Suprapubic skin (tissue), 4 donors: ENCODE measurements at regions not wholly inside any gene's neighbourhood (a gene's known extent, or its start where the extent isn't known, plus 50 kb on each side); places are given as distances from the start of the nearest gene placed in this dataset.

Source experiments
- DNase-seq, 2 donors: peaks; one replicate each; pipeline ENCODE4 v3.0.0-alpha.2; 2019; ENCODE audit warnings: low spot score in 2 of 2
- H3K27ac ChIP-seq: fragments of 200-600 bp; sonication (generic); one replicate; pipeline ENCODE4 v1.5.1; 2019
- H3K27me3 ChIP-seq: fragments of 200-600 bp; sonication (generic); one replicate; pipeline ENCODE4 v1.5.1; 2019
- H3K36me3 ChIP-seq: fragments of 200-600 bp; sonication (generic); one replicate; pipeline ENCODE4 v1.5.1; 2019
- H3K4me1 ChIP-seq: fragments of 200-600 bp; sonication (generic); one replicate; pipeline ENCODE4 v1.5.1; 2019
- H3K4me3 ChIP-seq: fragments of 200-600 bp; sonication (generic); one replicate; pipeline ENCODE4 v1.5.1; 2019; ENCODE audit warnings: mild to moderate bottlenecking
- H3K9me3 ChIP-seq: fragments of 200-600 bp; sonication (generic); one replicate; pipeline ENCODE4 v1.5.1; 2019
- CTCF ChIP-seq, 2 donors: fragments of 200-600 bp in 1 of 2; fragments of 450-650 bp in 1 of 2; sonication (generic) in 1 of 2; IDR thresholded peaks; one replicate each; pipeline ENCODE4 v1.5.1; 2016 to 2019; ENCODE audit warnings: antibody characterized with exemption in 2 of 2, mild to moderate bottlenecking in 1 of 2, moderate library complexity in 1 of 2
- EP300 ChIP-seq: sonication (generic); formaldehyde crosslinking; IDR thresholded peaks from one replicate; pipeline ENCODE4 v1.6.1; 2017; ENCODE audit warnings: antibody characterized with exemption
- POLR2A ChIP-seq, 2 donors: fragments of 450-650 bp; IDR thresholded peaks; one replicate each; pipeline ENCODE4 v1.6.1; 2017; ENCODE audit warnings: antibody characterized with exemption in 2 of 2, mild to moderate bottlenecking in 2 of 2, moderate library complexity in 2 of 2
- POLR2AphosphoS5 ChIP-seq, 3 donors: sonication (generic); formaldehyde crosslinking; IDR thresholded peaks; one replicate each; pipeline ENCODE4 v1.6.1; 2017; ENCODE audit warnings: antibody characterized with exemption in 3 of 3
- WGBS: methylation state at CpG from one replicate; pipeline ENCODE4 v1.1.5; 2018; 5-methylcytosine and 5-hydroxymethylcytosine counted together

- H3K27ac ChIP-seq = no peak overlapping the region
- H3K36me3 ChIP-seq = no peaks in the 10 kb centered on the region
- DNase-seq = no peak
- no peaks in the 10 kb centered on the region for H3K4me1 ChIP-seq
- TF ChIP-seq CTCF (IDR thresholded peaks at IDR 0.05) (no peak), EP300 (no peak), POLR2A (IDR thresholded peaks at IDR 0.05) (no peak), POLR2AphosphoS5 (IDR thresholded peaks at IDR 0.05) (no peak)
- peaks cover 14% of the 10 kb centered on the region for H3K27me3 ChIP-seq
- H3K9me3 ChIP-seq = no peaks in the 10 kb centered on the region
- WGBS = 77% methylated on average over 10 of the region's 10 CpGs
- H3K4me3 ChIP-seq = no peak overlapping the region
Observed at GRCh38 chr3:14312375-14312774, 90.0 kb upstream of the SLC6A6 start.

GRCh38 chr3:14317057-14317553, 85.3 kb upstream of the SLC6A6 start:
- Histone ChIP-seq H3K4me1 (peaks cover 4% of the 10 kb centered on the region), H3K27me3 (peaks cover 6% of the 10 kb centered on the region), H3K9me3 (no peaks in the 10 kb centered on the region), H3K36me3 (no peaks in the 10 kb centered on the region), H3K4me3 (no peak overlapping the region), H3K27ac (no peak overlapping the region)
- no peak for TF ChIP-seq CTCF (IDR thresholded peaks at IDR 0.05)
- TF ChIP-seq POLR2A (IDR thresholded peaks at IDR 0.05) = no peak
- TF ChIP-seq EP300 = no peak
- TF ChIP-seq POLR2AphosphoS5 (IDR thresholded peaks at IDR 0.05) = no peak
- no peak for DNase-seq
- WGBS = 71% methylated on average over 6 of the region's 6 CpGs

- no peaks in the 10 kb centered on the region for H3K36me3 ChIP-seq
- no peak for DNase-seq
- H3K4me1 ChIP-seq = peaks cover 4% of the 10 kb centered on the region
- H3K9me3 ChIP-seq = no peaks in the 10 kb centered on the region
- H3K4me3 ChIP-seq = no peak overlapping the region
- WGBS = 70% methylated on average over 3 of the region's 3 CpGs
- TF ChIP-seq POLR2AphosphoS5 (IDR thresholded peaks at IDR 0.05) (no peak), POLR2A (IDR thresholded peaks at IDR 0.05) (no peak), CTCF (IDR thresholded peaks at IDR 0.05) (no peak)
- no peak overlapping the region for H3K27ac ChIP-seq
- H3K27me3 ChIP-seq = no peaks in the 10 kb centered on the region
Observed at GRCh38 chr3:14318646-14319045, 83.8 kb upstream of the SLC6A6 start.

- Histone ChIP-seq H3K27me3 (no peaks in the 10 kb centered on the region), H3K9me3 (no peaks in the 10 kb centered on the region), H3K36me3 (no peaks in the 10 kb centered on the region), H3K4me3 (no peak overlapping the region), H3K4me1 (peaks cover 4% of the 10 kb centered on the region), H3K27ac (no peak overlapping the region)
- TF ChIP-seq POLR2AphosphoS5 (IDR thresholded peaks at IDR 0.05) = no peak
- TF ChIP-seq EP300 = no peak
- TF ChIP-seq POLR2A (IDR thresholded peaks at IDR 0.05) = no peak
- TF ChIP-seq CTCF (IDR thresholded peaks at IDR 0.05) = no peak
- peak in 1 of 2 donors; percentile 33 for DNase-seq
- 82% methylated on average over 3 of the region's 3 CpGs for WGBS
Observed at GRCh38 chr3:14319654-14320182, 82.7 kb upstream of the SLC6A6 start.

GRCh38 chr3:14320219-14320618, 82.2 kb upstream of the SLC6A6 start:
- TF ChIP-seq POLR2AphosphoS5 (IDR thresholded peaks at IDR 0.05) (no peak), EP300 (no peak), POLR2A (IDR thresholded peaks at IDR 0.05) (no peak), CTCF (IDR thresholded peaks at IDR 0.05) (no peak)
- WGBS = 90% methylated on average over 3 of the region's 3 CpGs

More at GRCh38 chr3:14320219-14320618, 82.2 kb upstream of the SLC6A6 start:
- H3K4me3 ChIP-seq = no peak overlapping the region
- no peaks in the 10 kb centered on the region for H3K9me3 ChIP-seq
- no peaks in the 10 kb centered on the region for H3K36me3 ChIP-seq
- DNase-seq = no peak
- no peaks in the 10 kb centered on the region for H3K27me3 ChIP-seq
- peaks cover 4% of the 10 kb centered on the region for H3K4me1 ChIP-seq
- no peak overlapping the region for H3K27ac ChIP-seq
